Stimulated activated CD4-positive, alpha-beta T cell treated with anti-CD3 and anti-CD28 coated beads, Interleukin-4, amount 100 ng/mL, for 48 hours (primary cell): ENCODE measurements at regions not wholly inside any gene's neighbourhood (a gene's known extent, or its start where the extent isn't known, plus 50 kb on each side); places are given as distances from the start of the nearest gene placed in this dataset.
"Not testable (repeated sequence)": the region's sequence is repeated elsewhere in the genome, so short reads cannot be mapped to it uniquely, and the experiment has no call there.

ENCODE experiments used
- DNase-seq, 2 donors: peaks; one replicate each; pipeline ENCODE4 v3.0.0-alpha.2; 2020; ENCODE audit warnings: low read depth in 2 of 2

GRCh38 chr4:159736411-159736810, 633.5 kb downstream of the RAPGEF2 start:
- no peak for DNase-seq

DNA sequence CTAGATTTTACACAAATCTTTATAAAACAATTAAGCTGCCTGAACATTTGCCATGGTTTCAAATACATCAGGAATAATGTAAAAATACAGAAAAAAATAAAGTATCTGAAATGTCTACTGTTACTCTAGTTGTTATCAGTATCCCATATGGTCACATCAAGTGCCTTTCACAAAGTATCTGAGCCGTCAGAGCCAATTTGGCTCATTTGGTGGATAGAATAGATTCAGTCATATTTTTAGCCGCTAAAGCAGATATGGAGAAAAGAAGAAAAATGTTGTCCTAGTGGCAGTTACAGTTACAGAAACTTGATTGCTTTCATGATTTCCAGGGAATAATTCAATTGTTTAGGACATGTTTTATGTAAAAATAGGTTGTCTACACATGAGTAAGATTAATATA, 641.1 kb downstream of the RAPGEF2 start:
- no peak for DNase-seq

GRCh38 chr4:159747983-159748382, 645.1 kb downstream of the RAPGEF2 start:
- no peak for DNase-seq

- no peak for DNase-seq
Measured at GRCh38 chr4:159748834-159749444, 646.1 kb downstream of the RAPGEF2 start.

- no peak for DNase-seq
Measured at GRCh38 chr4:159757499-159757898, 654.6 kb downstream of the RAPGEF2 start.

DNA sequence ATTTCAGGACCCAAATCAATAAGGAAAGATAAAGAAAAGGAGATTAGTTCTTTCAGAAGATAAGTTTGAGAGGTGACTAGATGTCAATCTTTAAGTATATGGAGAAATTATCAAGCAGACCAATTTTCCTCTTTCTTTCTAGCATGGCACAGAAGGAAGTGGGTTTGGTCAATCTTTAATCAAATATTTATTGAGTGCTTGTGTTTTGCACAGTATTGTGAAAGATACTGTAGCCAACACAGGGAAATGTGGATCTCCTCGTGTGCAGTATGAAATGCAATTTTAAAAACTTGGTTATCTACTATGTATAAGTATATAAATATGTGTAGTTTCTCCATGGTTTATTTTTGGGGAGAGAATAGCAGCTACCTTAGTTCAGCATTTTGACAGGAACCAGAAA, 655.2 kb downstream of the RAPGEF2 start:
- no peak for DNase-seq

GRCh38 chr4:159762672-159763071, 659.8 kb downstream of the RAPGEF2 start:
- DNase-seq: no peak

GRCh38 chr4:159764343-159764952, 661.6 kb downstream of the RAPGEF2 start:
- DNase-seq: no peak

DNA sequence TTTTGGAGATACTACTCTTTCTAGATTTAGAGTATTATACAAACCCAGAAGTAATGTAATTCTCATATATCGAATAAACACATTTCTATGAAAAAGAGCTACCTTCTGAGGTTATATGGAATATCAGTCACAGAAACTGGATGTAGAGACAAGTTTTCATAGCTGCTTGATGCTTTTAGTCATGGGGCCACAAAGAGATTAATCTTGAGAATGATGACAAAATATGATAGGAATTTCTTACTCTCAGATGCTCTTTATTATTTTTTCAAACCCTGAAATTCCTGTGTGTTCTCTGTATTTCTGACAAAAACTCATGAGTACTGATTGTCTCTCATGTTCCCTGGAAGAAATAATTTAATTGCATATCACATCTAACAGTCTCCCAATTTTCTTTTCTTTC, 662.5 kb downstream of the RAPGEF2 start:
- DNase-seq: no peak

- no peak for DNase-seq
Measured at GRCh38 chr4:159766241-159766640, 663.4 kb downstream of the RAPGEF2 start.

- DNase-seq: no peak
Measured at GRCh38 chr4:159767406-159767805, 664.5 kb downstream of the RAPGEF2 start.

GRCh38 chr4:159768016-159768415, 665.1 kb downstream of the RAPGEF2 start:
- no peak for DNase-seq

DNA sequence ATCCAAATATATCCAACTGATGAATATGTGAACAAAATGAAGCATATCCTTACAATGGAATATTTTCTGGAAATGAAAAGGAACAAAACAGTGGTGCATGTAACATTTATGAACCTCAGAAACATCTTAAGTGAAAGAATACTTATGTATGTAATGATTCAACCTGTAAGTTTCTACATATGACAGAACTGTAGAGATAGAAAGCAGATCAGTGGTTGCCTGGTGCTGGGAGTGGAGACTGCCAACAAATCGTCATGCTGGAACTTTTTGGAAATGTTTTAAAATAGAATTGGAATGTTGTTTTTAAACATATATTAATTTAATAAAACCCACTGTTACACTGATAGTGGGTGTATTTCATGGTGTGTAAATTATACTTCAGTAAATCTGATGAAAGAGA, 667.5 kb downstream of the RAPGEF2 start:
- no peak for DNase-seq

DNA sequence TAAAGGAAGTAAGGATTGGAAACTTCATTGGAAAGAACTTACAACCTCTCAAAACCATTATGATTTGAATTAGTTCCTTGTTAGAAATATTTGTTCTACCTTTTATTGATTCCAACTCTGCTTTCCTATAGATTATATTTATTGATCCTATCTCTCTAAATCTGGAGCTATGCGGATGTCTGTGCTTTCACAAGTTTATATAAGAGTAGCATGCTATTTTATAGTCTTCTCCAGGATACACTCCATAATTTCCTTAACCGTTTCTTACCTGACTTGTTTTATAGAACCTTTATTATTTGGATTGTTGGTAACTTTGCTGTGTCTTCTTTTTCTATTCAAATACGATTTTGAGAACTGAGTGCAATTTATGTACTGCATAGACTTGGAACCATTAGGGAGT, 668.1 kb downstream of the RAPGEF2 start:
- no peak for DNase-seq

GRCh38 chr4:159776961-159777360, 674.1 kb downstream of the RAPGEF2 start:
- DNase-seq: no peak

DNA sequence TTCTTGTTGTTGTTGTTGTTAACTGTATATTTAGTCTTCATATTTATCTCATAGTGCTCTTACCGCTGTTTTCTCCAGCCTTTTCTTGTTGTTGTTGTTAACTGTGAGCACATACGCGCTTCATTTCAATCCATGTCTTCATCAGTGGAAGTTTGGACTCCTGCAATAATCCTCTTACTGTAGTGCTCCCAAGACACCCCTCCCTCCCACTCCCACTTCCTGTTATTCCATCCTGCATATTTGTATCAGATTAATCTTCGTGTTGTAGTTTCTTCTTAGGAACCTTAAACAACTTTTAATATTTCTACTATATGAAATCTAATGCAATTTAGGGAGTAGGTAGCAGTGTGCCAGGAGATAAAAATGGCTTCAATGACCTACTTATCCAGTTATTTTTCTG, 674.8 kb downstream of the RAPGEF2 start:
- no peak for DNase-seq

DNA sequence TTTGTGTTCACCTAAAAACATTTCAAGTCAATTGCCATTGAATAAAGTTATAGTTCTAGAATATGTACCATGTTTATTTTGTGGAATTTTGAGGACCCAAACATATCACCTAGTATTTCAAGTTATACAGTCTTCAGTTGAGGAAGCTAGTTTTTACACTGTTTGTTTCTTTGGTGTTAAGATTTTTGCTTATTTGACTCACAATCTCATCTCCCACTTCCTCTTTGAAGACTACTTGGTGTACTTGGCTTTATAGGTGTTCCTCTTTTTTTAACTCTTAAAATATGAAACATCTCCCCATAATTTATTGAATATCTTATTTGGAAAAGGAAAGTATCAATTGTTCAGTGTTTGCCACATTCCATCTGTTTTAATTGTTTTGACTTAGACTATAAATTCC, 675.4 kb downstream of the RAPGEF2 start:
- no peak for DNase-seq

- DNase-seq: no peak
Measured at GRCh38 chr4:159779716-159780115, 676.8 kb downstream of the RAPGEF2 start.

DNA sequence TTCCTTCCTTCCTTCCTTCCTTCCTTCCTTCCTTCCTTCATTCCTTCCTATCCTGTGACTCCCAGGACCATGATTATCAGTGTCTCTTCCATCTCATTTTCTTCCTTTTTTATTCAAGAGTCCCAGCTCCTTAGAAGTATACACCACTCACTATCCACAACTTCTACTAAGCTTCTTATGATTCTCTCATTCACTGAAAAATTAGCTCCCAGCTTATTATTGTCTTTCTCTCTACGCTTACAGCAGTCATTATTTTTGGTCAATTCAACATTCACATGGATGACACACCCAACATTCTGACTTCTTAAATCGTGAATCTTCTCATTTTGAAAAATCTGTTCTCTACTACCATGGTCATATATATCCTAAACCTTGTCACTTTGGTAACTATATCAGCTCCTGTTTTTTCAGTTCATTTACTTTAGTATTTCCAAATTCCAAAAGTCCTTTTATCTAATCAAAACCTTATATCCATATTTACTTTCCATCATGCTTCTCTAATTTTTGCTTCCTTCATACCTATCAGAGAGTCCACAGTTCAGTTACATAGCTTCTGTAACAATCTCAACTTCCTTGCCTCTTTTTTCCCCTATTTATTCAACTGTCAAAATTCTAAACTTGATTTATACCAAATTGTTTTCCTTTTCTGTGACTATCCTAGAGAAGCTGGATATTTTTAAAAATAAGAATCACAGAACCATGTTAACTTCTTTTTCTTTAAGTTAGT, 677.5 kb downstream of the RAPGEF2 start:
- DNase-seq: no peak

GRCh38 chr4:159787901-159788300, 685.0 kb downstream of the RAPGEF2 start:
- DNase-seq: no peak

- DNase-seq: no peak
Measured at GRCh38 chr4:159791334-159791733, 688.5 kb downstream of the RAPGEF2 start.

DNA sequence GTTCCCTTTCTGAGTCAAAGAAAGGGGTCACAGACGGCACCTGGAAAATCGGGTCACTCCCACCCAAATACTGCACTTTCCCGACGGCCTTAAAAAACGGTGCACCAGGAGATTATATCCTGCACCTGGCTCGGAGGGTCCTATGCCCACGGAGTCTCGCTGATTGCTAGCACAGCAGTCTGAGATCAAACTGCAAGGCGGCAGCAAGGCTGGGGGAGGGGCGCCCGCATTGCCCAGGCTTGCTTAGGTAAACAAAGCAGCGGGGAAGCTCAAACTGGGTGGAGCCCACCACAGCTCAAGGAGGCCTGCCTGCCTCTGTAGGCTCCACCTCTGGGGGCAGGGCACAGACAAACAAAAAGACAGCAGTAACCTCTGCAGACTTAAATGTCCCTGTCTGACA, 701.7 kb downstream of the RAPGEF2 start:
- DNase-seq: not testable (repeated sequence)

GRCh38 chr4:159823743-159824142, 720.9 kb downstream of the RAPGEF2 start:
- DNase-seq: no peak
